MM.1S (cell line): ENCODE measurements at regions not wholly inside any gene's neighbourhood (a gene's known extent, or its start where the extent isn't known, plus 50 kb on each side); places are given as distances from the start of the nearest gene placed in this dataset.

ENCODE experiments used
- DNase-seq: peaks from one replicate; pipeline ENCODE4 v3.0.0-alpha.2; 2015
- H2AFZ ChIP-seq: fragments of 300-600 bp; sonication (generic); 2 replicates; pipeline ENCODE4 v1.6.0; 2016; ENCODE audit warnings: antibody characterized with exemption, low read length
- H3F3A ChIP-seq: fragments of 300-600 bp; sonication (generic); 2 replicates; pipeline ENCODE4 v1.6.1; 2016; ENCODE audit warnings: mild to moderate bottlenecking, antibody characterized with exemption, low read length, moderate library complexity, mixed read lengths; ENCODE audit not compliant: insufficient read depth
- H3K27ac ChIP-seq: fragments of 300-600 bp; sonication (generic); 2 replicates; pipeline ENCODE4 v1.5.1; 2016; ENCODE audit warnings: mild to moderate bottlenecking, low read length
- H3K27me3 ChIP-seq: fragments of 300-600 bp; sonication (generic); replicated peaks from 2 replicates; pipeline ENCODE4 v1.6.0; 2016; ENCODE audit warnings: low read length; ENCODE audit not compliant: insufficient read depth
- H3K36me3 ChIP-seq: fragments of 300-600 bp; sonication (generic); replicated peaks from 2 replicates; pipeline ENCODE4 v1.6.1; 2016; ENCODE audit warnings: mild to moderate bottlenecking, low read length, mixed read lengths; ENCODE audit not compliant: insufficient read depth
- H3K4me1 ChIP-seq: fragments of 300-600 bp; sonication (generic); 2 replicates; pipeline ENCODE4 v1.6.1; 2016; ENCODE audit warnings: low read length, mixed read lengths
- H3K4me2 ChIP-seq: fragments of 300-600 bp; sonication (generic); 2 replicates; pipeline ENCODE4 v1.6.0; 2016; ENCODE audit warnings: low read depth, low read length
- H3K4me3 ChIP-seq: fragments of 300-600 bp; sonication (generic); 2 replicates; pipeline ENCODE4 v1.5.1; 2016; ENCODE audit warnings: low read length, mixed read lengths
- H3K79me2 ChIP-seq: fragments of 300-600 bp; sonication (generic); 2 replicates; pipeline ENCODE4 v1.6.1; 2016; ENCODE audit warnings: mixed run types, low read length, mixed read lengths
- H3K9ac ChIP-seq: fragments of 300-600 bp; sonication (generic); 2 replicates; pipeline ENCODE4 v1.6.1; 2016; ENCODE audit warnings: low read length, mixed read lengths
- H3K9me2 ChIP-seq: fragments of 300-600 bp; sonication (generic); replicated peaks from 2 replicates; pipeline ENCODE4 v1.6.1; 2016; ENCODE audit warnings: mild to moderate bottlenecking, low read length, mixed read lengths; ENCODE audit not compliant: insufficient read depth
- H3K9me3 ChIP-seq: fragments of 300-600 bp; sonication (generic); replicated peaks from 2 replicates; pipeline ENCODE4 v1.6.1; 2016; ENCODE audit warnings: mild to moderate bottlenecking, low read length, mixed read lengths; ENCODE audit not compliant: insufficient read depth
- H4K20me1 ChIP-seq: fragments of 300-600 bp; sonication (generic); 2 replicates; pipeline ENCODE4 v1.6.1; 2016; ENCODE audit warnings: mild to moderate bottlenecking, low read length, moderate library complexity, mixed read lengths; ENCODE audit not compliant: insufficient read depth
- EZH2 ChIP-seq: fragments of 300-600 bp; sonication (generic); optimal IDR thresholded peaks from 2 replicates; pipeline ENCODE3; 2017; ENCODE audit warnings: low read depth, mild to moderate bottlenecking, antibody characterized with exemption, low read length, mixed read lengths
- EZH2phosphoT487 ChIP-seq: fragments of 300-600 bp; sonication (generic); IDR thresholded peaks from 2 replicates; pipeline ENCODE4 v1.6.1; 2018; ENCODE audit warnings: antibody characterized with exemption, low read length
- TF ChIP-seq, protein P1 (sequence below): fragments of 300-600 bp; sonication (generic); IDR thresholded peaks from 2 replicates; pipeline ENCODE4 v1.5.1; 2016; ENCODE audit warnings: antibody characterized with exemption, low read length, mixed read lengths

GRCh38 chr21:27675306-27675705, 708.4 kb upstream of the ADAMTS5 start:
- no peaks in the 10 kb centered on the region for H3K9me3 ChIP-seq
- no peaks in the 10 kb centered on the region for H4K20me1 ChIP-seq
- no peaks in the 10 kb centered on the region for H3K36me3 ChIP-seq
- H2AFZ ChIP-seq = no peak overlapping the region
- no peaks in the 10 kb centered on the region for H3K9me2 ChIP-seq
- no peak for DNase-seq
- no peak overlapping the region for H3K4me2 ChIP-seq
- no peak overlapping the region for H3K4me3 ChIP-seq
- H3K79me2 ChIP-seq = no peaks in the 10 kb centered on the region
- no peak for TF ChIP-seq EZH2phosphoT487
- no peak overlapping the region for H3K9ac ChIP-seq
- no peaks in the 10 kb centered on the region for H3K4me1 ChIP-seq
- H3K27me3 ChIP-seq = no peaks in the 10 kb centered on the region
- no peaks in the 10 kb centered on the region for H3F3A ChIP-seq
- no peak overlapping the region for H3K27ac ChIP-seq

DNA sequence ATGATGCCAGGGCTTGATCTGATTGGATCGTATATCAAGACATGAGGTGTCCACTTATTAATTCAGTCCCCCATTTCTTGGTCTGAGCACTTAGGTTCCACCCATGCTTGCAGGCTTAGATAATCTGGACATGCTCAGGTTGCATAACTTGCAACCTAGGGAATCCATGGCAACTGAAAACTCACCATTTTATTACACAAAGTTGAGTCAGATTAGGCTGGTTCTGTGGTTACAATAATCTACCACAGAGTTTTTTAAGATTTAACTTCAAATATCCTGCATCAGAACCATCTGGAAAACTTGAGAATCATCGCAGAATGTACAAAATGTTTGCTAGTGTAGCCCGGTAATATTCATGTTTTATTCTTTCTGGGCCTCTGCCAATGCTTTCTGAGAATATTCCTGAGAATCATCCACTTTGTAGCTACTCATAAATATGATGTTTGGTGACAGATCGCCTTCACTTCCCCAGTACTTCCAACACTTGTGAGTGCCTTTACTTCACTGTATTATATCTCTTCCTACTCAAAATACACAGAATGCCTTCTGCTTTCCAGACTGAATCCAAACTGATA, 707.2 kb upstream of the ADAMTS5 start:
- TF ChIP-seq, protein P1, sequence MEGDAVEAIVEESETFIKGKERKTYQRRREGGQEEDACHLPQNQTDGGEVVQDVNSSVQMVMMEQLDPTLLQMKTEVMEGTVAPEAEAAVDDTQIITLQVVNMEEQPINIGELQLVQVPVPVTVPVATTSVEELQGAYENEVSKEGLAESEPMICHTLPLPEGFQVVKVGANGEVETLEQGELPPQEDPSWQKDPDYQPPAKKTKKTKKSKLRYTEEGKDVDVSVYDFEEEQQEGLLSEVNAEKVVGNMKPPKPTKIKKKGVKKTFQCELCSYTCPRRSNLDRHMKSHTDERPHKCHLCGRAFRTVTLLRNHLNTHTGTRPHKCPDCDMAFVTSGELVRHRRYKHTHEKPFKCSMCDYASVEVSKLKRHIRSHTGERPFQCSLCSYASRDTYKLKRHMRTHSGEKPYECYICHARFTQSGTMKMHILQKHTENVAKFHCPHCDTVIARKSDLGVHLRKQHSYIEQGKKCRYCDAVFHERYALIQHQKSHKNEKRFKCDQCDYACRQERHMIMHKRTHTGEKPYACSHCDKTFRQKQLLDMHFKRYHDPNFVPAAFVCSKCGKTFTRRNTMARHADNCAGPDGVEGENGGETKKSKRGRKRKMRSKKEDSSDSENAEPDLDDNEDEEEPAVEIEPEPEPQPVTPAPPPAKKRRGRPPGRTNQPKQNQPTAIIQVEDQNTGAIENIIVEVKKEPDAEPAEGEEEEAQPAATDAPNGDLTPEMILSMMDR = no peak
- TF ChIP-seq EZH2phosphoT487 (no peak), EZH2 (no peak)
- Histone ChIP-seq H3K4me2 (no peak overlapping the region), H3K27ac (no peak overlapping the region), H3K9me3 (no peaks in the 10 kb centered on the region), H3K4me3 (no peak overlapping the region), H3F3A (no peaks in the 10 kb centered on the region), H3K79me2 (no peaks in the 10 kb centered on the region), H3K9ac (no peak overlapping the region), H4K20me1 (no peaks in the 10 kb centered on the region), H3K4me1 (no peaks in the 10 kb centered on the region), H3K9me2 (no peaks in the 10 kb centered on the region), H2AFZ (no peak overlapping the region), H3K36me3 (no peaks in the 10 kb centered on the region), H3K27me3 (no peaks in the 10 kb centered on the region)
- no peak for DNase-seq

DNA sequence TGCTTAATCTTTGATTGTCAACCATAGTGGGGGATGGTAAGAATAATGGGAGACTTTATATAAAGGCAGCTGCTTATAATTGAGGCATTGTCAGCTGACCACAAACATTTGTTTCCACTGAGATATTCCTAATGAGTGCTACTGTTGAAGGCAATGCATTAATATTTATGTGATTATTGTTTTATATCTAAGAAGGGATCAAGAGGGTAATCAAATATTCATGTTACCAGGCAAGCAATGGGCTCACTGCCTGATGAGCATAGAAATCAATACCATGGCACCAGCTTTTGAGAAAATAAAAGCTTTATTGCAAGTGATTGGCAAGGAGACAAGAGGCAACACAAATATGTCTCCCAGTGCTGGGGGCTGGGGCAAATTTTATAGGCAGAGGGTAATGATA, 706.7 kb upstream of the ADAMTS5 start:
- Histone ChIP-seq H3K27ac (no peak overlapping the region), H3F3A (no peaks in the 10 kb centered on the region), H3K9me3 (no peaks in the 10 kb centered on the region), H4K20me1 (no peaks in the 10 kb centered on the region), H3K79me2 (no peaks in the 10 kb centered on the region), H3K9me2 (no peaks in the 10 kb centered on the region), H3K4me1 (no peaks in the 10 kb centered on the region), H3K4me3 (no peak overlapping the region), H2AFZ (no peak overlapping the region), H3K27me3 (no peaks in the 10 kb centered on the region), H3K4me2 (no peak overlapping the region), H3K9ac (no peak overlapping the region), H3K36me3 (no peaks in the 10 kb centered on the region)
- TF ChIP-seq EZH2phosphoT487 (no peak), EZH2 (no peak)
- TF ChIP-seq, protein P1 = no peak
- no peak for DNase-seq

DNA sequence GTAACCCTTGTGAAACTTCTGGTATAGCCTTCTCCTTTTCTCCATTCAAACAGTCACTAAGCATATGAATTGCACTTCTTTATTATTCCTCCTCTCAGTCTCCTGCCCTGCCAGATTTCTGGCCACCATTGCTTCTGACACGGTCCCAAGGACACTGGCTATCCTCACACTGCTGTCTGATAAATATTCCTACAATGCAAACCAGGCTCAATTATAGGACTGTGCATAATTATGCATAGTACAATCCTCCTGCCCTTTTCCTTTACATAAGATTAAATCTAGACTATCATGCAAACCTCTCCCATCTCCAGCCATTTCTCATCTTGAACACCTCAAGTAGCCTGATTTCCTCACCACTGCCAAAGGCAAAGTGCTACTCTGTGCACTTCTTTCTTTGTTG, 704.3 kb upstream of the ADAMTS5 start:
- no peaks in the 10 kb centered on the region for H3K4me1 ChIP-seq
- H2AFZ ChIP-seq = no peak overlapping the region
- H3K27ac ChIP-seq = no peak overlapping the region
- no peaks in the 10 kb centered on the region for H3F3A ChIP-seq
- no peaks in the 10 kb centered on the region for H3K27me3 ChIP-seq
- no peaks in the 10 kb centered on the region for H3K9me3 ChIP-seq
- no peaks in the 10 kb centered on the region for H3K79me2 ChIP-seq
- H3K4me2 ChIP-seq = no peak overlapping the region
- H3K4me3 ChIP-seq = no peak overlapping the region
- H3K36me3 ChIP-seq = no peaks in the 10 kb centered on the region
- TF ChIP-seq EZH2 (no peak), EZH2phosphoT487 (no peak)
- TF ChIP-seq, protein P1 = no peak
- H3K9me2 ChIP-seq = no peaks in the 10 kb centered on the region
- no peak for DNase-seq
- no peak overlapping the region for H3K9ac ChIP-seq
- H4K20me1 ChIP-seq = no peaks in the 10 kb centered on the region
